Suprapubic skin (tissue), 4 donors: ENCODE measurements at regions not wholly inside any gene's neighbourhood (a gene's known extent, or its start where the extent isn't known, plus 50 kb on each side); places are given as distances from the start of the nearest gene placed in this dataset.

Experiments
- POLR2A ChIP-seq, 2 donors: fragments of 450-650 bp; IDR thresholded peaks; one replicate each; pipeline ENCODE4 v1.6.1; 2017; ENCODE audit warnings: antibody characterized with exemption in 2 of 2, mild to moderate bottlenecking in 2 of 2, moderate library complexity in 2 of 2
- POLR2AphosphoS5 ChIP-seq, 3 donors: sonication (generic); formaldehyde crosslinking; IDR thresholded peaks; one replicate each; pipeline ENCODE4 v1.6.1; 2017; ENCODE audit warnings: antibody characterized with exemption in 3 of 3
- TF ChIP-seq, protein P1 (sequence below), 2 donors: fragments of 200-600 bp in 1 of 2; fragments of 450-650 bp in 1 of 2; sonication (generic) in 1 of 2; IDR thresholded peaks; one replicate each; pipeline ENCODE4 v1.5.1; 2016 to 2019; ENCODE audit warnings: antibody characterized with exemption in 2 of 2, mild to moderate bottlenecking in 1 of 2, moderate library complexity in 1 of 2

DNA sequence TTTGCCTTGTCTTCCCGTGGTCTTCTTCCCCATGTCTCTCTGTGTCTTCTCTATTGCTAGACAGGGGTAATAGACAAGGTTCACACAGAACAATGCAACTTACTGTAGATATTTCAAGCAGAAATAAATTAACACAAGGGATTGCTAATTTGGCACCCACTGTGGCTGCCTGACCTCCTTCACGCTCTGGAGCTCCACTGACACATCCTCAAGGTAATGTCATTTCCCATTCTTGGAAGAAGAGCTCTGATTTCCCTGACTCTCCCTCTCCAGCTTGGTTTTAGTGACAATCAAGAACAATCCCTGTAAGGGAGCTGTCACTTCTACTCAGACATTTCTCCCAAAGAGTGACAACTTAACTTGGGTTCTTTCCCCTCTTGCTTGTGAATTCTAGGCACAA, 105.4 kb upstream of the NAP1L1 start:
- TF ChIP-seq, protein P1, sequence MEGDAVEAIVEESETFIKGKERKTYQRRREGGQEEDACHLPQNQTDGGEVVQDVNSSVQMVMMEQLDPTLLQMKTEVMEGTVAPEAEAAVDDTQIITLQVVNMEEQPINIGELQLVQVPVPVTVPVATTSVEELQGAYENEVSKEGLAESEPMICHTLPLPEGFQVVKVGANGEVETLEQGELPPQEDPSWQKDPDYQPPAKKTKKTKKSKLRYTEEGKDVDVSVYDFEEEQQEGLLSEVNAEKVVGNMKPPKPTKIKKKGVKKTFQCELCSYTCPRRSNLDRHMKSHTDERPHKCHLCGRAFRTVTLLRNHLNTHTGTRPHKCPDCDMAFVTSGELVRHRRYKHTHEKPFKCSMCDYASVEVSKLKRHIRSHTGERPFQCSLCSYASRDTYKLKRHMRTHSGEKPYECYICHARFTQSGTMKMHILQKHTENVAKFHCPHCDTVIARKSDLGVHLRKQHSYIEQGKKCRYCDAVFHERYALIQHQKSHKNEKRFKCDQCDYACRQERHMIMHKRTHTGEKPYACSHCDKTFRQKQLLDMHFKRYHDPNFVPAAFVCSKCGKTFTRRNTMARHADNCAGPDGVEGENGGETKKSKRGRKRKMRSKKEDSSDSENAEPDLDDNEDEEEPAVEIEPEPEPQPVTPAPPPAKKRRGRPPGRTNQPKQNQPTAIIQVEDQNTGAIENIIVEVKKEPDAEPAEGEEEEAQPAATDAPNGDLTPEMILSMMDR (IDR thresholded peaks at IDR 0.05) = no peak
- TF ChIP-seq POLR2A (IDR thresholded peaks at IDR 0.05) (no peak), POLR2AphosphoS5 (IDR thresholded peaks at IDR 0.05) (no peak)
